Retinal pigment epithelial cell (primary cell): ENCODE measurements at regions not wholly inside any gene's neighbourhood (a gene's known extent, or its start where the extent isn't known, plus 50 kb on each side); places are given as distances from the start of the nearest gene placed in this dataset.

ENCODE experiments used
- DNase-seq: peaks from one replicate; pipeline ENCODE4 v3.0.0-alpha.2; 2010; ENCODE audit warnings: low read depth
- H3K4me3 ChIP-seq: 2 replicates; pipeline ENCODE4 v1.5.1; 2011; ENCODE audit warnings: mild to moderate bottlenecking, low read length, control low read depth, moderate library complexity
- CTCF ChIP-seq: conservative IDR thresholded peaks from 2 replicates; pipeline ENCODE4 v1.5.1; 2011; ENCODE audit warnings: low read depth, low read length, control low read depth, inconsistent platforms

DNA sequence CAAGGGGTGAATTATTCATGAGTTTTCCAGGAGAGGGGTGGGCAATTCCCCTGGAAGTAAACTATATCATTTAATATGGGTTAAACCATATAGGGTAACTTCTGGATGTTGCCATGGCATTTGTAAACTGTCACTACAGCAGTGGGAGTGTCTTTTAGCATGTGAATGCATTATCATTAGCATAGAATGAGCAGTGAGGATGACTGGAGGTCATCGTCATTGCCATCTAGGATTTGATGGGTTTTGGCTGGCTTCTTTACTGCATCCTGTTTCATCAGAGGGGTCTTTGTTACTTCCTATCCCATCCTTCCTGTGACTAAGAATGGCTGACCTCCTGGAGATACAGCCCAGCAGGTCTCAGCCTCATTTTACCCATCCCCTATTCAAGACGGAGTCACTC is 139.5 kb upstream of the PRKCQ start:
- H3K4me3 ChIP-seq: no peak overlapping the region
- no peak for DNase-seq
- TF ChIP-seq CTCF: no peak

DNA sequence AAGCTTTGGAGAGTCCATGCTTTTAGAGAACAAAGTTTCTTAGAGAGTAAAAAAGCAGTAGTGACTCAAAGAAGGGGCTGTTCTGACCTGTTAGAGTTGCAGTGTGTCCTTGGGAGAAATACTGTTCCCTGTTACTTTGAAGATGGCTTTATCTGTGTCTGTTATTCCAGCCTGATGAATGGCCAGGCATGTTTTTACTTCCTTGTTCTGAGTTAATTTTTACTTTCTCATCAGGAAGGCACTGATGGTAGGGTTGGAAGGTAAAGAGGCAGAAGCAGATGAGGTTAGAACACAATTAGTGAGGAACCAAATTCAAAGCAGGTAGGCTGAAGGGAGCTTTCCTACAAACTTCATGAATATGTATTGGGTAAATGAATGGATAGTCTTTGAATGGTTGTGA is 138.5 kb upstream of the PRKCQ start:
- no peak overlapping the region for H3K4me3 ChIP-seq
- DNase-seq: no peak
- TF ChIP-seq CTCF: no peak

DNA sequence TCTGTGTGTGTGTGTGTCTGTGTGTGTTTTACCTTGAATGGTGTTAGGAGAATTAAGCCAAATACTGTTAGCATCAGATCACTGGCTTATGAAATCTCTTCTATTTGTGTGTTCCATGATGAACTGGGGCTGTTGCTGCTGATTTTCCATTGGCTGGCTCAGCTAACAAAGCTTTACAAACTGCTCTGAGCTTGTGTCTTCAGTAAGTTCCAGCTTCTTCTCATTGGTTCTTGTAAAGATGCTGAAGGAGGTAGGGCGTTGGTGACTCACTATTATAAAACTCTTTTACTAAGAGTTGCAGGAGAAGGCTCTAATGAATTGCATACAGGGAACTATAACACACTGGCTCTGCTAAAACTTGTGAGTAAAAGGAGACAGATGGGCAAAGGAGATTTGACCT is 136.4 kb upstream of the PRKCQ start:
- H3K4me3 ChIP-seq: no peak overlapping the region
- DNase-seq: no peak

GRCh38 chr10:6713716-6714115 is 133.6 kb upstream of the PRKCQ start:
- no peak for DNase-seq
- TF ChIP-seq CTCF: no peak
- H3K4me3 ChIP-seq: no peak overlapping the region

More for the DNA sequence above, 136.4 kb upstream of the PRKCQ start:
- TF ChIP-seq CTCF: no peak

GRCh38 chr10:6713120-6713519 is 133.0 kb upstream of the PRKCQ start:
- DNase-seq: no peak
- no peak for TF ChIP-seq CTCF
- H3K4me3 ChIP-seq: no peak overlapping the region

DNA sequence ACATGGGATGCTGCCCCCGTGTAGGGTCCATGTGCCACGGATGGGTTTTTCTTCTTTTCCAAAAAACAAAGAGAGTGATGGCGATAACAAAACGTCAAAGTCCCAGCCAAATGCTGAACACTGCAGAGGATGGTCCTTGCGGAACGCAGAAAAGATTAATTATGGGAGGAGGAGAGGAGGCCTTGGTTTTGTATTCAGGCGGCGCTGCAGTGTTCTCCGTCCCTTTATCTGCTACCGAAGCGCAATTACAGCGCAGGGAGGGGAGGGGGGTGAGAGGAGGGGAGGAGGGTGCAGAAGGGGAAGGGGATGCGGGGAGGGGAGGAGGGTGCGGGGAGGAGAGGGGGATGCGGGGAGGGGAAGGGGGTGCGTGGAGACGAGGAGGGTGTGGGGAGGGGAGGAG is 131.8 kb upstream of the PRKCQ start:
- TF ChIP-seq CTCF: no peak
- H3K4me3 ChIP-seq: no peak overlapping the region
- no peak for DNase-seq

DNA sequence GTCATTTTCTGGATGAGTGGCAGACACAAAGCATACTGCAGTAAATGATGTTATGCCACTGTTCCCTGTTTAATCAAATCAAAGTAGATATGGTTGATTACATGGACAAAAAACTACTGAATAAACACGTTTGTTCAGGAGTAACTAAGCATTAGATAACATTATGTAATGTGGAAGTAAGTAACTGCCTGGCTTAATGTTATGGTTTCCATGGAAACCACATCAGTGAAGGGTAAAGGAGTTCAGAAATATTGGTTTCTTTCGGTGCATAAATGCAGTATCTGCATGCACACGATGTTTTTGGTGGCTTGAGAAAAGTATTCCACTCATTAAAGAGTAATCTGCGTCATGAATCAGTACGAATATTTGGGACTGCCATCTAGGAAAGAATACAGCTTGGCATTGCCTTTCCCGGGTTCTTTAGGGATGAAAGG is 131.3 kb upstream of the PRKCQ start:
- H3K4me3 ChIP-seq: no peak overlapping the region
- TF ChIP-seq CTCF: no peak
- DNase-seq: no peak
